SH-SY5Y (cell line): ENCODE measurements at regions not wholly inside any gene's neighbourhood (a gene's known extent, or its start where the extent isn't known, plus 50 kb on each side); places are given as distances from the start of the nearest gene placed in this dataset.

Experiments
- GATA2 ChIP-seq: IDR thresholded peaks from 2 replicates; pipeline ENCODE4 v1.6.1; 2011; ENCODE audit warnings: mild to moderate bottlenecking, low read depth, low read length
- GATA3 ChIP-seq: IDR thresholded peaks from 2 replicates; pipeline ENCODE4 v1.6.1; 2011; ENCODE audit warnings: low read depth, mild to moderate bottlenecking, low read length, moderate library complexity

DNA sequence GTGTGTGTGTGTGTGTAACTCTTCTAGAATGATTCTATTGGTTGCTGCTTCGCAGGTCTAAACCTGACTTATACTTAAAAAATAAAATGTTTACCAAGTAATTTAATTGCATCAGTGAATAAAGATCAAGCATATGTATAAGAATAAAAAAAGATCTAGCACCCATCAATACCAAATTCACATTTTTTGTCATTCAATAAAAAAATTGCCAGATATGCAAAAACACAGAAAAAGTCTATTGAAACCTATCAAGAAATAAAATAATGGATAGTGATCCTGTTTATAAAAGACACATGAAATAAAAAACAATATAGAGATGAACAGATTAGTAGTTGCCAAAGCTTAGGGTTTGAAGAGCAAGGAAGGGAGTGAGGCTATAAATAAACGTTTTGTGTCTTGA, 2095.0 kb upstream of the ACO1 start:
- TF ChIP-seq GATA2 (no peak), GATA3 (no peak)
